ENCODE measurements at regions not wholly inside any gene's neighbourhood (a gene's known extent, or its start where the extent isn't known, plus 50 kb on each side); places are given as distances from the start of the nearest gene placed in this dataset.

GRCh38 chr17:6232732-6233101 is 162.5 kb downstream of the WSCD1 start:
- Histone ChIP-seq H2BK20ac (ENCODE audit: low read length) (no peak overlapping the region), H3K27ac (ENCODE audit: low read depth, low read length) (no peak overlapping the region), H3K9me3 (ENCODE audit: insufficient read depth in 2 of 2, low read depth in 1 of 2, low read length in 1 of 2) (no peaks in the 10 kb centered on the region), H4K91ac (replicated peaks; ENCODE audit: insufficient read length, low read length) (no peak overlapping the region), H2BK12ac (ENCODE audit: low read depth, low read length) (0 out of 2 replicates have a peak overlapping the region, but pooled peaks have one; percentile 65), H2BK5ac (ENCODE audit: low read depth, low read length) (no peak overlapping the region), H3K14ac (ENCODE audit: insufficient read length) (no peak overlapping the region), H3K18ac (ENCODE audit: extremely low read depth, low read length) (no peak overlapping the region), H3K4me1 (replicated peaks in 1 of 4; ENCODE audit: control insufficient read depth in 3 of 4, insufficient read depth in 4 of 4, low read length in 3 of 4) (peaks cover 0 to 4% (median 2%) of the 10 kb centered on the region in 4 experiments; a peak in 4 of 7 replicates), H2BK120ac (replicated peaks; ENCODE audit: low read depth, low read length) (no peak overlapping the region), H2AFZ (ENCODE audit: low read length) (no peak overlapping the region), H4K8ac (ENCODE audit: extremely low read depth, insufficient read depth, low read length) (no peak overlapping the region), H3K79me1 (ENCODE audit: low read depth, low read length) (no peaks in the 10 kb centered on the region), H3K23ac (ENCODE audit: insufficient read length) (no peak overlapping the region), H3K79me2 (ENCODE audit: control insufficient read depth in 1 of 2, insufficient read depth in 2 of 2, low read length in 2 of 2) (peaks cover 0 to 3% of the 10 kb centered on the region in 2 experiments; a peak in 1 of 4 replicates), H3K27me3 (replicated peaks in 1 of 4; ENCODE audit: control insufficient read depth in 3 of 4, extremely low read depth in 1 of 4, insufficient read depth in 3 of 4, low read length in 3 of 4) (no peaks in the 10 kb centered on the region), H3K4ac (replicated peaks; ENCODE audit: insufficient read length, low read depth, low read length) (no peak overlapping the region), H4K20me1 (replicated peaks in 1 of 2; ENCODE audit: control insufficient read depth in 1 of 2, insufficient read depth in 2 of 2, low read length in 2 of 2) (no peaks in the 10 kb centered on the region), H4K5ac (ENCODE audit: insufficient read length, low read depth, low read length) (no peak overlapping the region), H3K4me2 (ENCODE audit: insufficient read depth in 1 of 2, low read depth in 2 of 2, low read length in 2 of 2) (no peak overlapping the region), H3K9ac (replicated peaks in 1 of 4; ENCODE audit: extremely low read depth in 1 of 4, low read depth in 3 of 4, low read length in 3 of 4) (no peak overlapping the region), H2BK15ac (ENCODE audit: low read length) (no peak overlapping the region; the same call in 1 of the 2 replicates), H3K23me2 (ENCODE audit: low read depth, low read length) (0 out of 2 replicates have a peak, but pooled peaks cover 2% of the 10 kb centered on the region), H2AK5ac (ENCODE audit: low read depth, low read length) (no peak overlapping the region), H3K36me3 (ENCODE audit: control insufficient read depth in 2 of 4, insufficient read depth in 4 of 4, low read length in 3 of 4) (no peaks in the 10 kb centered on the region; a peak in 1 of 8 replicates), H3K4me3 (ENCODE audit: extremely low read depth in 1 of 4, insufficient read depth in 2 of 4, low read depth in 3 of 4, low read length in 4 of 4) (no peak overlapping the region), H3K56ac (replicated peaks; ENCODE audit: insufficient read length, low read depth, low read length) (no peak overlapping the region)
- WGBS, 2 experiments (ENCODE audit: extremely low coverage in 1 of 2, insufficient coverage in 1 of 2, insufficient read length in 1 of 2, insufficient replicate concordance in 2 of 2, low coverage in 1 of 2, low lambda C conversion rate in 2 of 2, missing lambda C conversion rate in 1 of 2), result 80% methylated on average over 12 of the region's 12 CpGs; no CpG with 5 or more reads in 1 of the 2 experiments
- CTCF ChIA-PET (ENCODE audit: partially characterized antibody), result interaction anchor here (1.3 kb wide), 1 partner anchor 17 kb away, joined by 3 read pairs; no protein-coding TSS in a partner anchor
- POLR2A ChIA-PET (ENCODE audit: partially characterized antibody), result interaction anchor here (0.7 kb wide), 1 partner anchor 10 kb away, joined by 3 read pairs; no protein-coding TSS in a partner anchor
- DNase-seq (ENCODE audit: low read depth in 1 of 2, low spot score in 2 of 2) (no peak), FAIRE-seq (no peak)
- TF ChIP-seq NANOG (IDR thresholded peaks at IDR 0.05; ENCODE audit: insufficient read depth, low read depth, low read length, poor library complexity, severe bottlenecking) (no peak), CEBPB (IDR thresholded peaks at IDR 0.05; ENCODE audit: low read depth, low read length) (no peak), TEAD4 (IDR thresholded peaks at IDR 0.05; ENCODE audit: low read depth, low read length) (no peak), RXRA (IDR thresholded peaks at IDR 0.05; ENCODE audit: insufficient read depth, low read depth, low read length) (no peak), KDM4A (IDR thresholded peaks at IDR 0.05; ENCODE audit: low read depth, low read length, severe bottlenecking) (no peak), SP4 (IDR thresholded peaks at IDR 0.05; ENCODE audit: low read length) (no peak), POU5F1 (IDR thresholded peaks at IDR 0.05; ENCODE audit: low read depth, low read length) (no peak), CREB1 (IDR thresholded peaks at IDR 0.05) (no peak), POLR2A (IDR thresholded peaks at IDR 0.05; ENCODE audit: control extremely low read depth in 1 of 2, low read depth in 2 of 2, low read length in 2 of 2) (no peak)
- TF ChIP-seq, protein P1, sequence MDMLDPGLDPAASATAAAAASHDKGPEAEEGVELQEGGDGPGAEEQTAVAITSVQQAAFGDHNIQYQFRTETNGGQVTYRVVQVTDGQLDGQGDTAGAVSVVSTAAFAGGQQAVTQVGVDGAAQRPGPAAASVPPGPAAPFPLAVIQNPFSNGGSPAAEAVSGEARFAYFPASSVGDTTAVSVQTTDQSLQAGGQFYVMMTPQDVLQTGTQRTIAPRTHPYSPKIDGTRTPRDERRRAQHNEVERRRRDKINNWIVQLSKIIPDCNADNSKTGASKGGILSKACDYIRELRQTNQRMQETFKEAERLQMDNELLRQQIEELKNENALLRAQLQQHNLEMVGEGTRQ (IDR thresholded peaks at IDR 0.05; ENCODE audit: low read length), result no peak

All from H1 (cell line).